HG03565 (cell line): ENCODE measurements at regions not wholly inside any gene's neighbourhood (a gene's known extent, or its start where the extent isn't known, plus 50 kb on each side); places are given as distances from the start of the nearest gene placed in this dataset.

Source experiments
- ATAC-seq: cut with Tn5 transposase; IDR thresholded peaks from one replicate; pipeline ENCODE4 v1.9.1; 2021; ENCODE audit warnings: mild to moderate bottlenecking, moderate library complexity; ENCODE audit not compliant: unreplicated experiment

- no peak for ATAC-seq
Observed at GRCh38 chr21:35853321-35854239, 206.7 kb downstream of the SETD4 start.

GRCh38 chr21:35852820-35853219, 207.5 kb downstream of the SETD4 start:
- no peak for ATAC-seq

GRCh38 chr21:35850542-35851103, 209.7 kb downstream of the SETD4 start:
- ATAC-seq, result no peak

- ATAC-seq, result no peak
Observed at GRCh38 chr21:35850029-35850428, 210.3 kb downstream of the SETD4 start.

GRCh38 chr21:35849144-35849543, 211.2 kb downstream of the SETD4 start:
- ATAC-seq, result no peak

- ATAC-seq, result no peak
Observed at GRCh38 chr21:35843911-35844667, 216.2 kb downstream of the SETD4 start.

GRCh38 chr21:35840949-35841348, 219.4 kb downstream of the SETD4 start:
- ATAC-seq, result no peak

- ATAC-seq, result no peak
Observed at GRCh38 chr21:35840197-35840799, 220.0 kb downstream of the SETD4 start.

- ATAC-seq, result no peak
Observed at GRCh38 chr21:35838987-35839763, 221.2 kb downstream of the SETD4 start.

- no peak for ATAC-seq
Observed at GRCh38 chr21:35838350-35838749, 222.0 kb downstream of the SETD4 start.

- no peak for ATAC-seq
Observed at GRCh38 chr21:35833991-35834390, 226.3 kb downstream of the SETD4 start.

GRCh38 chr21:35833388-35833787, 226.9 kb downstream of the SETD4 start:
- ATAC-seq, result no peak

- ATAC-seq, result no peak
Observed at GRCh38 chr21:35831230-35831629, 229.1 kb downstream of the SETD4 start.

GRCh38 chr21:35829067-35829466, 231.3 kb downstream of the SETD4 start:
- ATAC-seq, result no peak

GRCh38 chr21:35828161-35828560, 232.2 kb downstream of the SETD4 start:
- ATAC-seq, result no peak

GRCh38 chr21:35827004-35827403, 233.3 kb downstream of the SETD4 start:
- no peak for ATAC-seq

- no peak for ATAC-seq
Observed at GRCh38 chr21:35825370-35826353, 234.7 kb downstream of the SETD4 start.

GRCh38 chr21:35824136-35824535, 236.2 kb downstream of the SETD4 start:
- ATAC-seq, result no peak

GRCh38 chr21:35819134-35819533, 241.2 kb downstream of the SETD4 start:
- ATAC-seq, result no peak
